ENCODE measurements at regions not wholly inside any gene's neighbourhood (a gene's known extent, or its start where the extent isn't known, plus 50 kb on each side); places are given as distances from the start of the nearest gene placed in this dataset.
"Not testable (repeated sequence)": the region's sequence is repeated elsewhere in the genome, so short reads cannot be mapped to it uniquely, and the experiment has no call there.

- peaks cover 0 to 7% of the 10 kb centered on the region in 2 donors for H3K9me3 ChIP-seq
- 0 to 33% methylated on average over 1 of the region's 1 CpG for WGBS, 2 donors (ENCODE audit: low coverage in 1 of 2)
- in situ Hi-C loops (cut with MboI; ENCODE audit: low pct_ligation_motif_present in 1 of 4, low pct_unique_long_range_greater_than_20kb in 1 of 4, low sequenced_read_pairs in 3 of 4) (no loop called here), intact Hi-C loops (cut with DNase I; ENCODE audit: low total_unique reads) (no loop called here)
- TF ChIP-seq CTCF (IDR thresholded peaks at IDR 0.05) (no peak), POLR2A (IDR thresholded peaks at IDR 0.05) (no peak), POLR2AphosphoS5 (IDR thresholded peaks at IDR 0.05) (no peak), EP300 (IDR thresholded peaks at IDR 0.05; ENCODE audit: low read depth) (no peak)
- no peaks in the 10 kb centered on the region for H3K4me1 ChIP-seq
- H3K27ac ChIP-seq, result no peak overlapping the region
- H3K4me3 ChIP-seq, result no peak overlapping the region
- no peak for DNase-seq
- no peaks in the 10 kb centered on the region for H3K27me3 ChIP-seq
- H3K36me3 ChIP-seq, result no peaks in the 10 kb centered on the region
Observed at GRCh38 chr2:123785332-123785731, 239.8 kb upstream of the CNTNAP5 start.

DNA sequence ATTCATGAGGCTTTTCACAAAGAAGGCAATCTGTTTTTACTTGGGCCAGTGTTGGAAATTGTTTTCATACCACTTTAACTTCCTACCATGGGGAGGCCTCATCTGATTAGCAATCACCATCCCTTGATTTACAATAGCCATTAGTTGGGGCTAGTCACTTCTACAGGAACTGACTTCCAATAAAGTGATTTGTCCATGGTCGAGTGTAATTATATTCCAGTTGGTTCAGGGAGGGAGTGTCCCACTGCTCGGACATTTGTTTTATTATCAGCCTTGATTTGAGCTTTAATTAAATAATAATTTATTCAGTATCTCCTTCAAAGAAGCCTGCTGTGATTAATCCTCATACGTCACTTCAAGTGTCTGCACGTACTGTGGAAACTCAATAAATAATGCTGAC, 233.9 kb upstream of the CNTNAP5 start:
- H3K4me3 ChIP-seq, result no peak overlapping the region
- intact Hi-C loops (cut with DNase I; ENCODE audit: low total_unique reads) (no loop called here), in situ Hi-C loops (cut with MboI; ENCODE audit: low pct_ligation_motif_present in 1 of 4, low pct_unique_long_range_greater_than_20kb in 1 of 4, low sequenced_read_pairs in 3 of 4) (no loop called here)
- H3K9me3 ChIP-seq, result peaks cover 0 to under 1% of the 10 kb centered on the region in 2 donors
- 72 to 85% methylated on average over 4 of the region's 4 CpGs for WGBS, 2 donors (ENCODE audit: low coverage in 1 of 2)
- no peak for DNase-seq
- TF ChIP-seq POLR2AphosphoS5 (IDR thresholded peaks at IDR 0.05), result no peak
- no peak for TF ChIP-seq POLR2A (IDR thresholded peaks at IDR 0.05)
- no peak for TF ChIP-seq CTCF (IDR thresholded peaks at IDR 0.05)
- TF ChIP-seq EP300 (IDR thresholded peaks at IDR 0.05; ENCODE audit: low read depth), result no peak
- H3K27ac ChIP-seq, result no peak overlapping the region
- no peaks in the 10 kb centered on the region for H3K4me1 ChIP-seq
- no peaks in the 10 kb centered on the region for H3K27me3 ChIP-seq
- H3K36me3 ChIP-seq, result no peaks in the 10 kb centered on the region

DNA sequence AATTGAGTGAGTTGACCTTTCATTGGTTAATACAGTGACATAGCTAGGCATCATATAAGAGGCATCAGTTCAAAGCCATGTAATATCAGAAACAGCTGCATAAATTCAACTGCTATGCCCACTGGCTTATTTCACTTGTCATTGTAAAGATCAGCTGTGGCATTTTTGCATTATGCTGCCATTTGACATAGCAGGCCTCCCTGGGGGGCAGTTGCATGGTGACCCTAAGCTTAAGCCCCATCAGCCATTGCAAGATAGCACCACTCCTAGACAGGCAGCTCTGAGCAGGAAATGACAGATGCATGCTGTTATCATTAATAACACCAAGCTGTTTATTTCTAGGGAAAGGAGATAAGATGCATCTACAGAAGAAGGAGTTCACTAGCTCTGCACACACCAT, 233.4 kb upstream of the CNTNAP5 start:
- no peak overlapping the region for H3K4me3 ChIP-seq
- no peak for TF ChIP-seq POLR2AphosphoS5 (IDR thresholded peaks at IDR 0.05)
- TF ChIP-seq POLR2A (IDR thresholded peaks at IDR 0.05), result no peak
- TF ChIP-seq EP300 (IDR thresholded peaks at IDR 0.05; ENCODE audit: low read depth), result no peak
- no peak for TF ChIP-seq CTCF (IDR thresholded peaks at IDR 0.05)
- no peak overlapping the region for H3K27ac ChIP-seq
- in situ Hi-C loops (cut with MboI; ENCODE audit: low pct_ligation_motif_present in 1 of 4, low pct_unique_long_range_greater_than_20kb in 1 of 4, low sequenced_read_pairs in 3 of 4), result no loop called here
- H3K36me3 ChIP-seq, result no peaks in the 10 kb centered on the region
- no peak for DNase-seq
- intact Hi-C loops (cut with DNase I; ENCODE audit: low total_unique reads), result no loop called here
- H3K27me3 ChIP-seq, result no peaks in the 10 kb centered on the region
- no peaks in the 10 kb centered on the region for H3K4me1 ChIP-seq
- H3K9me3 ChIP-seq, result no peaks in the 10 kb centered on the region

DNA sequence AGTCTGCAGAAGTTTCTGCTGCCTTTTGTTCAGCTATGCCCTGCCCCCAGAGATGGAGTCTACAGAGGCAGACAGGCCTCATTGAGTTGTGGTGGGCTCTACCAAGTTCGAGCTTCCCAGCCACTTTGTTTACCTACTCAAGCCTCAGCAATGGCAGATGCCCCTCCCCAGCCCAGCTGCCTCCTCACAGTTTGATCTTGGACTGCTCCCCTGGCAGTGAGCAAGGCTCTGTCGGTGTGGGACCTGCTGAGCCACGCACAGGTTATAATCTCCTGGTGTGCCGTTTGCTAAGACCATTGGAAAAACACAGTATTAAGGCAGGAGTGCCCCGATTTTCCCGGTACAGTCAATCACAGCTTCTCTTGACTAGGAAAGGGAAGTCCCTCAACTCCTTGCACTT, 221.0 kb upstream of the CNTNAP5 start:
- DNase-seq; H3K9me3 ChIP-seq; intact Hi-C loops (cut with DNase I; ENCODE audit: low total_unique reads); H3K36me3 ChIP-seq; H3K27ac ChIP-seq; H3K4me3 ChIP-seq; in situ Hi-C loops (cut with MboI; ENCODE audit: low pct_ligation_motif_present in 1 of 4, low pct_unique_long_range_greater_than_20kb in 1 of 4, low sequenced_read_pairs in 3 of 4); H3K4me1 ChIP-seq; H3K27me3 ChIP-seq: not testable (repeated sequence)
- WGBS, 2 donors (ENCODE audit: low coverage in 1 of 2), result 88% methylated on average over 6 of the region's 6 CpGs; no CpG with 5 or more reads in 1 of the 2 donors

- H3K36me3 ChIP-seq; DNase-seq; H3K9me3 ChIP-seq; H3K27ac ChIP-seq; H3K4me3 ChIP-seq; H3K27me3 ChIP-seq; intact Hi-C loops (cut with DNase I; ENCODE audit: low total_unique reads); in situ Hi-C loops (cut with MboI; ENCODE audit: low pct_ligation_motif_present in 1 of 4, low pct_unique_long_range_greater_than_20kb in 1 of 4, low sequenced_read_pairs in 3 of 4); H3K4me1 ChIP-seq: not testable (repeated sequence)
- 25 to 76% methylated on average over 1 to 3 of the region's 3 CpGs for WGBS, 2 donors (ENCODE audit: low coverage in 1 of 2)
Observed at GRCh38 chr2:123805746-123806145, 219.3 kb upstream of the CNTNAP5 start.
